Activated CD8-positive, alpha-beta memory T cell treated with anti-CD3 and anti-CD28 coated beads, Interleukin-2, amount 50 U/mL, for 48 hours (primary cell): ENCODE measurements at regions not wholly inside any gene's neighbourhood (a gene's known extent, or its start where the extent isn't known, plus 50 kb on each side); places are given as distances from the start of the nearest gene placed in this dataset.
"Not testable (repeated sequence)": the region's sequence is repeated elsewhere in the genome, so short reads cannot be mapped to it uniquely, and the experiment has no call there.

Experiments used
- DNase-seq: peaks from one replicate; pipeline ENCODE4 v3.0.0-alpha.2; 2020

GRCh38 chr3:139136469-139137202 lies 91.9 kb upstream of the PRR23C start:
- DNase-seq: no peak

- no peak for DNase-seq
These were observed 95.9 kb upstream of the PRR23C start for GRCh38 chr3:139140553-139140952.

GRCh38 chr3:139145980-139146379 lies 101.3 kb upstream of the PRR23C start:
- not testable (repeated sequence) for DNase-seq

- no peak for DNase-seq
These were observed 106.8 kb upstream of the PRR23C start for GRCh38 chr3:139151530-139151929.

GRCh38 chr3:139153434-139153833 lies 108.7 kb upstream of the PRR23C start:
- DNase-seq: not testable (repeated sequence)

- no peak for DNase-seq
These were observed 112.7 kb upstream of the PRR23C start for GRCh38 chr3:139157161-139157932.

- DNase-seq: no peak
These were observed 114.7 kb upstream of the PRR23C start for GRCh38 chr3:139159356-139159755.

- DNase-seq: no peak
These were observed 128.8 kb upstream of the PRR23C start for GRCh38 chr3:139173372-139174108.

GRCh38 chr3:139180489-139180888 lies 135.8 kb upstream of the PRR23C start:
- DNase-seq: no peak

- no peak for DNase-seq
These were observed 137.5 kb upstream of the PRR23C start for GRCh38 chr3:139182143-139182542.

GRCh38 chr3:139182598-139182997 lies 137.9 kb upstream of the PRR23C start:
- no peak for DNase-seq

GRCh38 chr3:139185527-139185926 lies 140.8 kb upstream of the PRR23C start:
- no peak for DNase-seq

GRCh38 chr3:139187154-139187553 lies 142.5 kb upstream of the PRR23C start:
- DNase-seq: no peak

- no peak for DNase-seq
These were observed 143.0 kb upstream of the PRR23C start for GRCh38 chr3:139187648-139188047.

GRCh38 chr3:139189943-139190342 lies 145.3 kb upstream of the PRR23C start:
- no peak for DNase-seq

- DNase-seq: not testable (repeated sequence)
These were observed 149.4 kb upstream of the MRPS22 start for GRCh38 chr3:139194421-139194820.

GRCh38 chr3:139196146-139196545 lies 147.7 kb upstream of the MRPS22 start:
- DNase-seq: not testable (repeated sequence)

GRCh38 chr3:139197251-139197650 lies 146.6 kb upstream of the MRPS22 start:
- no peak for DNase-seq

GRCh38 chr3:139198186-139198585 lies 145.6 kb upstream of the MRPS22 start:
- DNase-seq: no peak

- no peak for DNase-seq
These were observed 144.9 kb upstream of the MRPS22 start for GRCh38 chr3:139198929-139199328.

GRCh38 chr3:139199421-139200010 lies 144.3 kb upstream of the MRPS22 start:
- DNase-seq: no peak

GRCh38 chr3:139201446-139202225 lies 142.2 kb upstream of the MRPS22 start:
- DNase-seq: no peak
